H9 (cell line): ENCODE measurements at regions not wholly inside any gene's neighbourhood (a gene's known extent, or its start where the extent isn't known, plus 50 kb on each side); places are given as distances from the start of the nearest gene placed in this dataset.

ENCODE experiments used
- DNase-seq: peaks from one replicate; pipeline ENCODE4 v3.0.0-alpha.2; 2017
- H2AFZ ChIP-seq: one replicate; pipeline ENCODE4 v1.6.1; 2013; ENCODE audit warnings: mild to moderate bottlenecking, low read length, control low read depth, moderate library complexity
- H2AK5ac ChIP-seq: 2 replicates; pipeline ENCODE4 v1.6.1; 2013; ENCODE audit warnings: low read length, control low read depth, mixed read lengths; ENCODE audit not compliant: insufficient read length
- H2BK120ac ChIP-seq: one replicate; pipeline ENCODE4 v1.6.1; 2013; ENCODE audit warnings: low read depth, mild to moderate bottlenecking, low read length, control low read depth, inconsistent platforms; ENCODE audit not compliant: poor library complexity, severe bottlenecking
- H2BK12ac ChIP-seq: 2 replicates; pipeline ENCODE4 v1.6.1; 2013; ENCODE audit warnings: low read length, control low read depth, mixed read lengths, low read depth; ENCODE audit not compliant: insufficient read length
- H2BK15ac ChIP-seq: 2 replicates; pipeline ENCODE4 v1.6.1; 2013; ENCODE audit warnings: low read depth, low read length, control low read depth
- H2BK20ac ChIP-seq: one replicate; pipeline ENCODE4 v1.6.1; 2013; ENCODE audit warnings: low read depth, mild to moderate bottlenecking, low read length, control low read depth, inconsistent platforms; ENCODE audit not compliant: poor library complexity, severe bottlenecking
- H2BK5ac ChIP-seq: 2 replicates; pipeline ENCODE4 v1.6.1; 2013; ENCODE audit warnings: low read length, control low read depth, mixed read lengths; ENCODE audit not compliant: insufficient read length
- H3K14ac ChIP-seq: 2 replicates; pipeline ENCODE4 v1.6.1; 2013; ENCODE audit warnings: low read length, control low read depth; ENCODE audit not compliant: insufficient read depth
- H3K18ac ChIP-seq: 2 replicates; pipeline ENCODE4 v1.6.1; 2013; ENCODE audit warnings: low read depth, mild to moderate bottlenecking, mixed read lengths, low read length, control low read depth; ENCODE audit not compliant: insufficient read length
- H3K23ac ChIP-seq: 2 replicates; pipeline ENCODE4 v1.6.1; 2013; ENCODE audit warnings: low read length, control low read depth, mixed read lengths, low read depth; ENCODE audit not compliant: insufficient read length
- H3K23me2 ChIP-seq: 2 replicates; pipeline ENCODE4 v1.6.1; 2013; ENCODE audit warnings: low read depth, mild to moderate bottlenecking, mixed read lengths, low read length, control low read depth; ENCODE audit not compliant: insufficient read length, poor library complexity, severe bottlenecking
- H3K27ac ChIP-seq: 2 replicates; pipeline ENCODE4 v1.5.1; 2013; ENCODE audit warnings: low read length, control low read depth, mixed read lengths, low read depth; ENCODE audit not compliant: insufficient read length
- H3K27me3 ChIP-seq: 2 replicates; pipeline ENCODE4 v1.6.1; 2013; ENCODE audit warnings: low read length, control low read depth, inconsistent platforms; ENCODE audit not compliant: insufficient read depth
- H3K4ac ChIP-seq: 2 replicates; pipeline ENCODE4 v1.6.1; 2013; ENCODE audit warnings: low read depth, mild to moderate bottlenecking, control low read depth, inconsistent platforms, low read length, moderate library complexity
- H3K4me1 ChIP-seq: 2 replicates; pipeline ENCODE4 v1.6.1; 2013; ENCODE audit warnings: low read length, control low read depth, inconsistent platforms; ENCODE audit not compliant: insufficient read depth
- H3K4me2 ChIP-seq: 2 replicates; pipeline ENCODE4 v1.6.1; 2013; ENCODE audit warnings: low read length, control low read depth, mixed read lengths; ENCODE audit not compliant: insufficient read length, insufficient read depth
- H3K56ac ChIP-seq: 2 replicates; pipeline ENCODE4 v1.6.1; 2013; ENCODE audit warnings: low read depth, mild to moderate bottlenecking, mixed read lengths, low read length, control low read depth; ENCODE audit not compliant: insufficient read length
- H3K79me1 ChIP-seq: 2 replicates; pipeline ENCODE4 v1.6.1; 2013; ENCODE audit warnings: low read depth, mild to moderate bottlenecking, moderate library complexity, low read length, control low read depth, inconsistent platforms; ENCODE audit not compliant: insufficient read depth, poor library complexity, severe bottlenecking
- H3K79me2 ChIP-seq: 2 replicates; pipeline ENCODE4 v1.6.1; 2013; ENCODE audit warnings: low read length, control low read depth, inconsistent platforms; ENCODE audit not compliant: insufficient read depth
- H3K9ac ChIP-seq: 2 replicates; pipeline ENCODE4 v1.6.1; 2013; ENCODE audit warnings: low read length, control low read depth, mixed read lengths; ENCODE audit not compliant: insufficient read length; ENCODE audit errors: extremely low read depth
- H3K9me3 ChIP-seq: one replicate; pipeline ENCODE4 v1.6.1; 2013; ENCODE audit warnings: low read depth, low read length, inconsistent platforms; ENCODE audit not compliant: control insufficient read depth
- H3T11ph ChIP-seq: one replicate; pipeline ENCODE4 v1.6.1; 2013; ENCODE audit warnings: mild to moderate bottlenecking, low read length, control low read depth, inconsistent platforms
- H4K20me1 ChIP-seq: one replicate; pipeline ENCODE4 v1.6.1; 2013; ENCODE audit not compliant: control insufficient read depth, insufficient read length, insufficient read depth
- H4K5ac ChIP-seq: 2 replicates; pipeline ENCODE4 v1.6.1; 2013; ENCODE audit warnings: low read depth, mild to moderate bottlenecking, mixed read lengths, low read length, control low read depth; ENCODE audit not compliant: insufficient read length
- H4K8ac ChIP-seq: replicated peaks from 2 replicates; pipeline ENCODE4 v1.6.1; 2013; ENCODE audit warnings: low read length, control low read depth, mixed read lengths, low read depth; ENCODE audit not compliant: insufficient read length
- H4K91ac ChIP-seq: 2 replicates; pipeline ENCODE4 v1.6.1; 2013; ENCODE audit warnings: low read depth, mild to moderate bottlenecking, moderate library complexity, mixed read lengths, low read length, control low read depth; ENCODE audit not compliant: insufficient read length
- H3K27ac Mint-ChIP-seq, 3 experiments: 2 replicates in 2 of 3; 3 replicates in 1 of 3; pipeline ENCODE4 v1.8.0; 2020 to 2021; ENCODE audit warnings: mixed read lengths in 3 of 3, mild to moderate bottlenecking in 1 of 3, moderate library complexity in 1 of 3
- H3K27me3 Mint-ChIP-seq: 2 replicates; pipeline ENCODE4 v1.8.0; 2021; ENCODE audit warnings: low read depth, mild to moderate bottlenecking, moderate library complexity, mixed read lengths
- H3K36me3 Mint-ChIP-seq, 3 experiments: 2 replicates in 2 of 3; 3 replicates in 1 of 3; pipeline ENCODE4 v1.8.0; 2020 to 2021; ENCODE audit warnings: low read depth in 3 of 3, mixed read lengths in 3 of 3; ENCODE audit not compliant: insufficient read depth in 1 of 3
- H3K4me1 Mint-ChIP-seq, 2 experiments: 2 replicates each; pipeline ENCODE4 v1.8.0; 2020; ENCODE audit warnings: mixed read lengths in 2 of 2
- H3K4me3 Mint-ChIP-seq, 2 experiments: 2 replicates in 1 of 2; 3 replicates in 1 of 2; pipeline ENCODE4 v1.8.0; 2020 to 2021; ENCODE audit warnings: mild to moderate bottlenecking in 2 of 2, mixed read lengths in 2 of 2, moderate library complexity in 1 of 2
- H3K9me3 Mint-ChIP-seq, 2 experiments: 2 replicates in 1 of 2; 3 replicates in 1 of 2; pipeline ENCODE4 v1.8.0; 2020; ENCODE audit warnings: mild to moderate bottlenecking in 2 of 2, mixed read lengths in 2 of 2, moderate library complexity in 1 of 2
- CTCF ChIP-seq: fragments of 200-600 bp; sonication (generic); conservative IDR thresholded peaks from 3 replicates; pipeline ENCODE4 v1.8.0; 2021; ENCODE audit warnings: antibody characterized with exemption, mild to moderate bottlenecking
- WGBS: extraction: QIAGEN DNeasy Blood & Tissue Kit; methylation state at CpG from one replicate; pipeline ENCODE4 v1.1.7; 2013; ENCODE audit warnings: missing lambda C conversion rate, low lambda C conversion rate, mixed read lengths; ENCODE audit not compliant: insufficient read length; ENCODE audit errors: extremely low coverage; 5-methylcytosine and 5-hydroxymethylcytosine counted together

- no peak overlapping the region for H3K9ac ChIP-seq
- no peaks in the 10 kb centered on the region for H4K20me1 ChIP-seq
- H3K9me3 Mint-ChIP-seq = no peaks in the 10 kb centered on the region
- WGBS = no CpG with 5 or more reads among the region's 5 CpGs
- H2BK5ac ChIP-seq = no peak overlapping the region
- no peaks in the 10 kb centered on the region for H3K27me3 ChIP-seq
- no peak overlapping the region for H3K18ac ChIP-seq
- H3K4me2 ChIP-seq = no peak overlapping the region
- no peaks in the 10 kb centered on the region; the same call in 1 of the 2 replicates for H3K4me1 ChIP-seq
- H3K23ac ChIP-seq = no peak overlapping the region
- no peak overlapping the region for H3K4ac ChIP-seq
- H3K27ac Mint-ChIP-seq = no peak overlapping the region
- H3K56ac ChIP-seq = no peak overlapping the region
- no peak overlapping the region for H2BK15ac ChIP-seq
- no peak overlapping the region for H3K27ac ChIP-seq
- H2BK20ac ChIP-seq = no peak overlapping the region
- H3K79me1 ChIP-seq = no peaks in the 10 kb centered on the region
- no peak overlapping the region for H2BK120ac ChIP-seq
- H3K4me1 Mint-ChIP-seq = peaks cover 14 to 24% of the 10 kb centered on the region in 2 experiments
- H4K8ac ChIP-seq = no peak overlapping the region
- no peak overlapping the region for H3K14ac ChIP-seq
- H4K91ac ChIP-seq = no peak overlapping the region
- no peaks in the 10 kb centered on the region for H3K23me2 ChIP-seq
- H3K36me3 Mint-ChIP-seq = no peaks in the 10 kb centered on the region
- no peak overlapping the region for H4K5ac ChIP-seq
- no peak for TF ChIP-seq CTCF
- no peak overlapping the region for H3T11ph ChIP-seq
- H2AK5ac ChIP-seq = no peak overlapping the region
- no peaks in the 10 kb centered on the region for H3K9me3 ChIP-seq
- H2AFZ ChIP-seq = no peak overlapping the region
- no peaks in the 10 kb centered on the region for H3K79me2 ChIP-seq
- no peak overlapping the region for H2BK12ac ChIP-seq
- H3K27me3 Mint-ChIP-seq = no peaks in the 10 kb centered on the region
- DNase-seq = peak; percentile 56
- H3K4me3 Mint-ChIP-seq = no peak overlapping the region
Measured at GRCh38 chr17:6361733-6362132, 73.2 kb downstream of the AIPL1 start.
